Mesothelial cell of epicardium (in vitro differentiated cells): ENCODE measurements at regions not wholly inside any gene's neighbourhood (a gene's known extent, or its start where the extent isn't known, plus 50 kb on each side); places are given as distances from the start of the nearest gene placed in this dataset.
A peak's percentile ranks its signal among the peaks of the same experiment; 100 is the strongest.

Source experiments
- DNase-seq, 2 experiments: peaks; one replicate each; pipeline ENCODE4 v3.0.0; 2021; ENCODE audit warnings: low spot score in 2 of 2; ENCODE audit not compliant: unreplicated experiment in 2 of 2
- H3K27ac Mint-ChIP-seq: 2 replicates; pipeline ENCODE4 v1.8.0; 2021; ENCODE audit warnings: mixed read lengths
- H3K27me3 Mint-ChIP-seq: 2 replicates; pipeline ENCODE4 v1.8.0; 2021; ENCODE audit warnings: low read depth, mixed read lengths
- H3K36me3 Mint-ChIP-seq: 2 replicates; pipeline ENCODE4 v1.8.0; 2021; ENCODE audit warnings: mixed read lengths
- H3K4me1 Mint-ChIP-seq: 2 replicates; pipeline ENCODE4 v1.8.0; 2021; ENCODE audit warnings: mixed read lengths
- H3K4me3 Mint-ChIP-seq: 2 replicates; pipeline ENCODE4 v1.8.0; 2021; ENCODE audit warnings: mild to moderate bottlenecking, moderate library complexity, mixed read lengths
- H3K9me3 Mint-ChIP-seq: 2 replicates; pipeline ENCODE4 v1.8.0; 2021; ENCODE audit warnings: mixed read lengths
- TF ChIP-seq, protein P1 (sequence below): fragments of 200-600 bp; sonication (generic); IDR thresholded peaks from one replicate; pipeline ENCODE4 v1.5.0; 2021; ENCODE audit warnings: antibody characterized with exemption; ENCODE audit not compliant: unreplicated experiment

DNA sequence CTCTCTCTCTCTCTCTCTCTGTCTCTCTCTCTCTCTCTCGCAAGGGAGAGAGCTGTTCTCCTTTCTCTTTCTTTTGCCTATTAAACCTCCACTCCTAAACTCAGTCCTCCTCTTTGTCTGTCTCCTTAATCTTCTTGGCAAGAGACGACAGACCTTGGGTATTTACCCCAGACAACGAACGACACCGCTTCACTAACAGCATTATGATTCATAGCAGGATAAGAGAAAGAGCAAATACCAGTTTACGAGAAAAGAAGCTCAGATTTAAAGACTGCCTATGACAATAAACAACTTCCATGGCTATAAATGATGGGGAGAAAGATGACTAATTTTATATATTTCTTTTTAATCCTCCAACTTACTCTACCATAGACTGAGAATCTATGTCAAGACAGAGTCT, 1396.5 kb upstream of the CELF2 start:
- no peak overlapping the region for H3K4me3 Mint-ChIP-seq
- peak overlapping the region; percentile 48 for H3K27ac Mint-ChIP-seq
- H3K4me1 Mint-ChIP-seq: peaks cover 5% of the 10 kb centered on the region
- no peak for DNase-seq
- TF ChIP-seq, protein P1, sequence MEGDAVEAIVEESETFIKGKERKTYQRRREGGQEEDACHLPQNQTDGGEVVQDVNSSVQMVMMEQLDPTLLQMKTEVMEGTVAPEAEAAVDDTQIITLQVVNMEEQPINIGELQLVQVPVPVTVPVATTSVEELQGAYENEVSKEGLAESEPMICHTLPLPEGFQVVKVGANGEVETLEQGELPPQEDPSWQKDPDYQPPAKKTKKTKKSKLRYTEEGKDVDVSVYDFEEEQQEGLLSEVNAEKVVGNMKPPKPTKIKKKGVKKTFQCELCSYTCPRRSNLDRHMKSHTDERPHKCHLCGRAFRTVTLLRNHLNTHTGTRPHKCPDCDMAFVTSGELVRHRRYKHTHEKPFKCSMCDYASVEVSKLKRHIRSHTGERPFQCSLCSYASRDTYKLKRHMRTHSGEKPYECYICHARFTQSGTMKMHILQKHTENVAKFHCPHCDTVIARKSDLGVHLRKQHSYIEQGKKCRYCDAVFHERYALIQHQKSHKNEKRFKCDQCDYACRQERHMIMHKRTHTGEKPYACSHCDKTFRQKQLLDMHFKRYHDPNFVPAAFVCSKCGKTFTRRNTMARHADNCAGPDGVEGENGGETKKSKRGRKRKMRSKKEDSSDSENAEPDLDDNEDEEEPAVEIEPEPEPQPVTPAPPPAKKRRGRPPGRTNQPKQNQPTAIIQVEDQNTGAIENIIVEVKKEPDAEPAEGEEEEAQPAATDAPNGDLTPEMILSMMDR: no peak
- H3K9me3 Mint-ChIP-seq: peaks cover 11% of the 10 kb centered on the region
- peaks cover 3% of the 10 kb centered on the region for H3K36me3 Mint-ChIP-seq
- no peaks in the 10 kb centered on the region for H3K27me3 Mint-ChIP-seq

DNA sequence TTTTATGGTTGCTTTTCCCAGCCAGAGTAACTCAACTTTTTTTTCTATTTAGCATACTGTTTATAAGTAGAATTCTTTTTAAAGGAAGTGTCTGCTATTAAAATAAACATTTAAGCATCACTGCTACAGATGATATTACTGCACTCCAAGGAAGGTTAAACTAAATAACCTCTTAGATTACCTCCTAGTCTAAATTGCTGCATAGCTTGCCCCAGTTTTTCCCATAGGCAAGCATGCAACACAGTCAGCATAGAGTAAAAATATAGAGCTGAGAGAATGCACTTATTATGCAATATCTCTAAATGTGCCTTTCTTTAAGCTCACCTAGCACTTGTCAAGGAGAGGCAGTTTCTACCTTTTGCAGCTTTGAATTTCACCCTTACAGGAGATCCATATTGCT, 1392.4 kb upstream of the CELF2 start:
- H3K36me3 Mint-ChIP-seq: no peaks in the 10 kb centered on the region
- H3K27me3 Mint-ChIP-seq: no peaks in the 10 kb centered on the region
- no peak overlapping the region for H3K27ac Mint-ChIP-seq
- no peak overlapping the region for H3K4me3 Mint-ChIP-seq
- H3K9me3 Mint-ChIP-seq: peaks cover 3% of the 10 kb centered on the region
- peaks cover 5% of the 10 kb centered on the region for H3K4me1 Mint-ChIP-seq
- TF ChIP-seq, protein P1: no peak
- DNase-seq: no peak

DNA sequence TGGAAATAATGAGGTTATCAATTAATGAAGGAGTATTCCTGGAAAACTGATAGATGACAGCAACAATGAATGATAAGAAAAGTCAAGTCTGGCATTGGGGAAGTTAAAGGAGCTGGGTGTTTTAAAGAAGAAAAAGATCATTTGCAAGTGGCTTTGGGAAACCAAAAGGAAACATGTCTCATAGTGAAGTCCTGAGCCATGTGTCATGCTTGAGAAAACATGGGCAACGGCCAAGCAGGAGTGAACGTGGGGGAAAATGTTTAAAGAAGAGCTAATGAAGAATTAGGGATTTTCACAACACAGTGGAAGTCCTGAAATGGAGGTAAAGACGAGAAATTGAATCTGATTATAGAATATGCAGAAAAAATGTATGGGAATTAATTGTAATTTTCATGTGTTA, 1383.2 kb upstream of the CELF2 start:
- TF ChIP-seq, protein P1: no peak
- H3K4me3 Mint-ChIP-seq: no peak overlapping the region

DNA sequence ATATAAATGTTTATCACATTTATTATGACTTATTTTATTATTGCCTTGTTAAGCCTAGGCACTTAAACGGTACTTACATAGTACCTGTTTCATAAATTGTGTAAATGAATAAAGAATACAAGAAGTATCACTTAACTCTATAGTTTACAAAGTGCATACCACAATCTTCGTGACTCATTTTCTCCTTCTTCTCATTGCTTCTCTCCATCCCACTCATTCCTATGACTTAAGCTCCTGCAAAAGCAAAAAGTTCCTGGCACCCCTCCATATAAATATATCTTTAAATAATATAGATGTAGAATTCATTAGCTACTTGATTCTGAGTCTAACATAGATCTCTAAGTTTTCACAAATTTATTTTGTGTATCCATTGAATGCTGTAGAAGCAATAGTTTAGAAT, 1382.0 kb upstream of the CELF2 start:
- H3K9me3 Mint-ChIP-seq: peaks cover 4% of the 10 kb centered on the region
- H3K36me3 Mint-ChIP-seq: no peaks in the 10 kb centered on the region
- H3K4me1 Mint-ChIP-seq: no peaks in the 10 kb centered on the region
- no peak for DNase-seq
- TF ChIP-seq, protein P1: no peak
- no peak overlapping the region for H3K27ac Mint-ChIP-seq
- no peak overlapping the region for H3K4me3 Mint-ChIP-seq
- H3K27me3 Mint-ChIP-seq: peaks cover 6% of the 10 kb centered on the region

More for the DNA sequence above, 1383.2 kb upstream of the CELF2 start:
- H3K4me1 Mint-ChIP-seq: no peaks in the 10 kb centered on the region
- H3K9me3 Mint-ChIP-seq: peaks cover 4% of the 10 kb centered on the region
- DNase-seq: no peak
- no peak overlapping the region for H3K27ac Mint-ChIP-seq
- H3K27me3 Mint-ChIP-seq: peaks cover 6% of the 10 kb centered on the region
- no peaks in the 10 kb centered on the region for H3K36me3 Mint-ChIP-seq

DNA sequence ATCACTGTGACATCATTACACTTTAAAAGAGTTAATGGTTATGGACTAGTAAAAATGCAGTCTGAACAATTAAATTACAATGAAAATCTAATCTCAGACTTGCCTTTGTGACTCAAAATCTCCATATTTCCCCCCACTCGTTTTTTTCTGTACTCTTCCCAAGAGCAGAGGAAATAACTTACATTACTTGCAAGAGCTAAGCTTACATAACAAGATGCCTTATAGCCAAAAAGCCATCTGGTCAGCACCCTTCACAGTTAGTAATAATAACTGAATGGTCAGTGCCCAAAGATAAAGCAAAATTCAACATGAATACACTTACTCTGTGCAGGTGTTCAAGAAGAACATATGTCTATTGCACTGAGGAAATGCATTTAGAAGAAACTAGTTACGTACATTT, 1381.5 kb upstream of the CELF2 start:
- Mint-ChIP-seq H3K27ac (no peak overlapping the region), H3K27me3 (peaks cover 6% of the 10 kb centered on the region), H3K4me3 (no peak overlapping the region), H3K4me1 (no peaks in the 10 kb centered on the region), H3K9me3 (peaks cover 4% of the 10 kb centered on the region), H3K36me3 (no peaks in the 10 kb centered on the region)
- no peak for DNase-seq
- TF ChIP-seq, protein P1: no peak

DNA sequence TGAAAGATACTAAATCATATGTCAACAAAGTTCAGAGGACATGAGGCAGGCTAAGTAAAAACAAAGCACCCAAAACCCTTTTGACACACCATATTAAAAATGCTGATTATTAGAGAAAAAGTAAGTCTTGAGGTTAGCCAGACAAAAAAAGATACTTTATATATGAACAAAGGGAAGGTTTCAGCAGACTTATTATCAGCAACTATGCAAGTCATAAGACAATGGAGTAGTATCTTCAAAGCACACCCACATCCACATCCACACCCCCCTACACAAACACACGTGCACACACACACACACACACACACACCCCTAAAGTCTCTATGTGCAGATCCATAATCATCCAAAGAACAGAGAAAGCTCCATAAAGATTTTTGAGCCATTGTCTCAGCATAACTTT, 1373.9 kb upstream of the CELF2 start:
- TF ChIP-seq, protein P1: no peak
- Mint-ChIP-seq H3K36me3 (peaks cover 5% of the 10 kb centered on the region), H3K27me3 (peaks cover 3% of the 10 kb centered on the region), H3K4me3 (no peak overlapping the region), H3K4me1 (no peaks in the 10 kb centered on the region), H3K27ac (no peak overlapping the region), H3K9me3 (peaks cover 35% of the 10 kb centered on the region)
- DNase-seq: no peak
